Ovary (tissue), 7 donors: ENCODE measurements at regions not wholly inside any gene's neighbourhood (a gene's known extent, or its start where the extent isn't known, plus 50 kb on each side); places are given as distances from the start of the nearest gene placed in this dataset.

ENCODE experiments used
- DNase-seq, 5 donors: peaks; one replicate each; pipeline ENCODE4 v3.0.0-alpha.2; 2019 to 2020
- H3K27ac ChIP-seq, 2 donors: fragments of 200-600 bp; one replicate each; pipeline versions ENCODE4 v1.5.1 to v1.8.0; 2019 to 2022
- H3K27me3 ChIP-seq: fragments of 200-600 bp; one replicate; pipeline ENCODE4 v1.8.0; 2022
- H3K36me3 ChIP-seq: fragments of 200-600 bp; sonication (generic); one replicate; pipeline ENCODE4 v1.5.1; 2019
- H3K4me1 ChIP-seq: one replicate; pipeline ENCODE4 v1.8.1; 2013; ENCODE audit warnings: mild to moderate bottlenecking, moderate library complexity; ENCODE audit not compliant: insufficient read depth
- H3K4me3 ChIP-seq: fragments of 200-600 bp; sonication (generic); one replicate; pipeline ENCODE4 v1.5.1; 2017
- H3K9me3 ChIP-seq, 2 donors: fragments of 200-600 bp in 1 of 2; sonication (generic) in 1 of 2; one replicate each; pipeline versions ENCODE4 v1.5.1 to v1.8.1; 2013 to 2019; ENCODE audit warnings: mild to moderate bottlenecking in 1 of 2, moderate library complexity in 1 of 2
- EP300 ChIP-seq: sonication (generic); formaldehyde crosslinking; IDR thresholded peaks from one replicate; pipeline ENCODE4 v1.6.1; 2017; ENCODE audit warnings: antibody characterized with exemption
- POLR2A ChIP-seq: fragments of 450-650 bp; IDR thresholded peaks from one replicate; pipeline ENCODE4 v1.6.1; 2017; ENCODE audit warnings: antibody characterized with exemption, mild to moderate bottlenecking, moderate library complexity
- WGBS, 3 donors: extraction: QIAGEN DNeasy Blood & Tissue Kit in 1 of 3; methylation state at CpG; one replicate each; pipeline versions ENCODE4 v1.1.5 to v1.1.7; 2013 to 2017; 5-methylcytosine and 5-hydroxymethylcytosine counted together
- intact Hi-C, 4 donors: fragments of 100-400 bp; cut with DNase I; formaldehyde crosslinking; loops; one replicate each; pipeline versions ENCODE4 v1.11.0 to v1.15.1; 2022 to 2023
- TF ChIP-seq, protein P1 (sequence below), 3 donors: fragments of 450-650 bp in 2 of 3; fragments of 200-600 bp in 1 of 3; IDR thresholded peaks; one replicate each; pipeline versions ENCODE4 v1.5.1 to v1.8.0; 2016 to 2022; ENCODE audit warnings: antibody characterized with exemption in 3 of 3, mild to moderate bottlenecking in 1 of 3
- donor health status: DM: no; HTN: no; CAD: no; lungs with moderate emphysema.
- donor health status: DM: no; HTN: no; CAD: no.
- donor health status: Bipolar disorder and iron deficiency.
- donor health status: DM: no; HTN: no; CAD: no.
- donor health status: DM: yes; HTN: yes; CAD: no.

DNA sequence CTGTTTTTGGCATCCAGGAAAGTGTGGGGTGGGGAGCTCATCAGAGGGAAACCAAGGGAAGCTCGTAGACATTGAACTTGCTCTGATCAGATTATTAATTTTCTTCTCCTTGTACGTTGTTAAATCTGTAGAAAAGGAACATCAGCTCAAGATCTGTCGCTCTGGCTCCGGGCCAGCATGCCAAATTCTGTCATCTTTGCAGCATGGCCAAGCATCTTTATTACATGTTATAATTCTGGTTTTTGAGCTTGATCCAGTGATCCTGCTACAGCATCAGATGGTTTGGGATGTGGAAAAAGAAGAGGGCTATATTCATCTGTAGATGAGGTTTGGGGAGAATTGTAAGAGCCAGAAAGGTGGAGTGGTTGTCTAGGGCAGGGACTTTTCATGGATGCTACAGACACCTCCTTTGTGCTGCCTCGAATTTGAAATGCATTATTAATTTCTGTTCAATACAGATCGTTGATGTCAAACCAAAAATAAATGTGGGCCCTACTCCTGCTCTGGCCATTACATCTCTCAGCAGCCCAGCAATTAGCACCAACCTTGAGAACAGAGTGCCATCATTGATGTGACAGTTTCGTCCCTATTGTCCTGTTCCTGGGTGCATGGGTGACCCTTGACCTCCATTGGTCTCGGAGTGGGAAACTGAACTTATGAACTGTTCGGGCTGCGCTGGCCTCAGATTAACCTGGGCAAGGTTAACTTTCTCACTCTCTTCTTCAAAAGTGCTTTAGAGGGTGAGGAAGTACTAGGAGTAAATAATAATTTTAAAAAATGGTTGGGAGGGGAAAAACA is 250.8 kb downstream of the SOX4 start:
- intact Hi-C loops: no loop called here
- Histone ChIP-seq H3K4me3 (no peak overlapping the region), H3K27ac (no peak overlapping the region), H3K27me3 (no peaks in the 10 kb centered on the region), H3K9me3 (no peaks in the 10 kb centered on the region), H3K36me3 (no peaks in the 10 kb centered on the region), H3K4me1 (peaks cover 2% of the 10 kb centered on the region)
- 89% methylated on average over 10 of the region's 10 CpGs for WGBS, 3 donors
- TF ChIP-seq EP300 (no peak), POLR2A (no peak)
- TF ChIP-seq, protein P1, sequence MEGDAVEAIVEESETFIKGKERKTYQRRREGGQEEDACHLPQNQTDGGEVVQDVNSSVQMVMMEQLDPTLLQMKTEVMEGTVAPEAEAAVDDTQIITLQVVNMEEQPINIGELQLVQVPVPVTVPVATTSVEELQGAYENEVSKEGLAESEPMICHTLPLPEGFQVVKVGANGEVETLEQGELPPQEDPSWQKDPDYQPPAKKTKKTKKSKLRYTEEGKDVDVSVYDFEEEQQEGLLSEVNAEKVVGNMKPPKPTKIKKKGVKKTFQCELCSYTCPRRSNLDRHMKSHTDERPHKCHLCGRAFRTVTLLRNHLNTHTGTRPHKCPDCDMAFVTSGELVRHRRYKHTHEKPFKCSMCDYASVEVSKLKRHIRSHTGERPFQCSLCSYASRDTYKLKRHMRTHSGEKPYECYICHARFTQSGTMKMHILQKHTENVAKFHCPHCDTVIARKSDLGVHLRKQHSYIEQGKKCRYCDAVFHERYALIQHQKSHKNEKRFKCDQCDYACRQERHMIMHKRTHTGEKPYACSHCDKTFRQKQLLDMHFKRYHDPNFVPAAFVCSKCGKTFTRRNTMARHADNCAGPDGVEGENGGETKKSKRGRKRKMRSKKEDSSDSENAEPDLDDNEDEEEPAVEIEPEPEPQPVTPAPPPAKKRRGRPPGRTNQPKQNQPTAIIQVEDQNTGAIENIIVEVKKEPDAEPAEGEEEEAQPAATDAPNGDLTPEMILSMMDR (IDR thresholded peaks at IDR 0.05): no peak
- no peak for DNase-seq

DNA sequence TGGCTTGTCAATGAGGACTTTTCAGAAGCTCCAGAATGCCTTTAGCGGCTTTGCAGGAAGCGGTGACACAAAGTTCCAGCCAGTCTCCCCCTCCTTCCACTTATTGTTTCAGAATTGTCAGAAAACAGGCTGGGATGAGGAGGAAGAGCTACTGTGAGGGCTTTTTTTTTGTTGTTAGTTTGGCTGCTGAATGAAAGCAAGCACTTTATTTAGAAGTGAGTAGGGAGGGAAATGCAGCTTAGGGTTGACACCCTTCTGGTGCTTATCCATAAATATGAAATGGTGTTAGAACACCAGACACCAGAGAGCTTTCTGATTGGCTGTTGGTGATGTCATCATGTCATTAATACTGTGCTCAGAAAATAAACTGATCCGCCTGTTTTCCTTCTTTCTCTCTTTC is 251.5 kb downstream of the SOX4 start:
- no peak overlapping the region for H3K4me3 ChIP-seq
- H3K27me3 ChIP-seq: no peaks in the 10 kb centered on the region
- TF ChIP-seq POLR2A: no peak
- TF ChIP-seq, protein P1 (IDR thresholded peaks at IDR 0.05): no peak
- peaks cover 2% of the 10 kb centered on the region for H3K4me1 ChIP-seq
- no peak overlapping the region for H3K27ac ChIP-seq
- intact Hi-C loops: no loop called here
- DNase-seq: no peak
- 66 to 80% (median 76%) methylated on average over 3 of the region's 3 CpGs for WGBS, 3 donors
- H3K9me3 ChIP-seq: no peaks in the 10 kb centered on the region
- no peaks in the 10 kb centered on the region for H3K36me3 ChIP-seq

DNA sequence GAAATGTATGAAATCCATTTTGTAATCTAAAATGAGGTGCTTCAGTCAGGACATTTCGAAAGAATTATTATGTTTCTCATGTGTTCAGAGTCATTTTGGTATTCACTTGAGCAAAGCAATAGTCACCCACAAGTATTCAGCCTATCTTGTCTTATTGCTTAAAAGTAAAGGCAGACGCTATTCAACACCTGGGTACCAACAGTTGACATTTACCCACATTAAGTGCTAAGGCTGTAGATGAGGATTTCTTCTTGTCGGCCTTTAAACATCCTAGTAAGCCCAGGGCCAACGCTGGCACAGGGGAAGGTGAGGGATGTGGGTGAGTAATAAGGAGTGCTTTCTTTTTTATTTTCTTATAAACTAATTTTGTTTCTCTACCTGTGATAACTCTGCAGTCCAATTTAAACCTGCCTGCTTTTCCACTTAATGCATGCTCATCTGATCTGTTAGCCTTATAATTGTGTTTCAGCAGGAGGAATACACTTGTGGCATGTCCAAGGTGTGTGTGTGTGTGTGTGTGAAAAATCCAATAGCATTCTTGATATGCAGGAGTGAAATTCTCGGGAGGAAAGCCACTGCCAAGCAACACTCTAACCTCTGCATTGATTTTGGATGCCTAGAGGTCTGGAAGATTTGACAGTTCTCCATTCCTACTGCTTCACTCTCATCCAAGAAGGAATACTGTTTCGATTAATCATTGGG is 252.0 kb downstream of the SOX4 start:
- DNase-seq: no peak

DNA sequence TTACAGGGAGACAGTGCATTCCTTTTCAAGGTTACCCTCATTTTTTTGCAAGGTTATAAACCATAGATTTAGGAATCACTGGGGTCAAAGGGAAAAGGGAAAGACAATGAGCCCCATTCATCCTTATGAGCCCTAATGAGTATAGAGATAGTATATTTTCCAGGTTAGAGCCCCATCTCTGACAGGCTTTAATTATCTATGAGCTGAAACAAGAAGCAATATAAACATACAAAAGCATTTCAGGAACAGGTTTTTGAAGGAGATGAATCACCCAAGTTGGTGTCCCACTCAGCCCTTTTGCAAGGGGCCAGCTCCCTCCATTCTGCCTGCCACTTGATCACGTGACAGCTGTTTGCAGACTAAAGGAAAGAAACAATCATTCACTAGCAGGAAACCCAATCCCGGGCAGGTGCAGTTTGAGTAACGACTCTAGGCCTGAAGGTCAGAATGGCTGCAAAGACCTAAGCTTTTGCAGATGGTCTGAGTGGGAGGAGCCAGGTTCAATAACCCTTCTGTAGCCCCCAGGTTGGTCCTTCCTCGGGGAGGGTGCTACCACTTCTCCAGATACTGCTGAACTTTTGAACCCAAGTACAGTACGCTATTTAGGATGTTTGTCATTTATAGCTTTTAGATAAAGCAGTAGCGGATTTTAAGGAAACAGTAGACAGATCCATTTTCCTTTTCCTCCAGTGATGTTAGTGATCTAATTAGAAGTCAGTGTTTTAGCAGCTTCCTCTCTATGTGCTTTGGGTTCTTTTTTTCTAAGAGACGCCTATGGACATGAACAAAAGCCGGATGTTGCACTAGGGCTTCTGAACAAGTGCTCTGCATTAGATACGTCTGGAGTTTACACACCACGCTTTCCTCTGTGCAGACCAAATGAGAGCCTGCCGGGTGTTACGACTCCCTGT is 253.2 kb downstream of the SOX4 start:
- no peak overlapping the region for H3K4me3 ChIP-seq
- no peak overlapping the region for H3K27ac ChIP-seq
- TF ChIP-seq POLR2A (no peak), EP300 (no peak)
- TF ChIP-seq, protein P1 (IDR thresholded peaks at IDR 0.05): no peak
- H3K4me1 ChIP-seq: peaks cover 3% of the 10 kb centered on the region
- no peaks in the 10 kb centered on the region for H3K36me3 ChIP-seq
- 68 to 73% (median 72%) methylated on average over 12 of the region's 12 CpGs for WGBS, 3 donors
- intact Hi-C loops: no loop called here
- no peak for DNase-seq
- H3K27me3 ChIP-seq: no peaks in the 10 kb centered on the region
- no peaks in the 10 kb centered on the region for H3K9me3 ChIP-seq

More for the DNA sequence above, 252.0 kb downstream of the SOX4 start:
- H3K36me3 ChIP-seq: no peaks in the 10 kb centered on the region
- TF ChIP-seq POLR2A (no peak), EP300 (no peak)
- TF ChIP-seq, protein P1 (IDR thresholded peaks at IDR 0.05): no peak
- H3K9me3 ChIP-seq: no peaks in the 10 kb centered on the region
- H3K27ac ChIP-seq: no peak overlapping the region
- no peak overlapping the region for H3K4me3 ChIP-seq
- intact Hi-C loops: no loop called here
- H3K27me3 ChIP-seq: no peaks in the 10 kb centered on the region
- H3K4me1 ChIP-seq: peaks cover 3% of the 10 kb centered on the region
- WGBS, 3 donors: 78 to 86% (median 85%) methylated on average over 6 of the region's 6 CpGs
